ENCODE measurements at regions not wholly inside any gene's neighbourhood (a gene's known extent, or its start where the extent isn't known, plus 50 kb on each side); places are given as distances from the start of the nearest gene placed in this dataset.

GRCh38 chr1:90309806-90310205 lies 314.9 kb downstream of the ZNF326 start:
- H3K4me3 ChIP-seq = no peak overlapping the region
- H3K27ac ChIP-seq = no peak overlapping the region
- no peaks in the 10 kb centered on the region for H3K9me3 ChIP-seq
- H3K27me3 ChIP-seq = no peaks in the 10 kb centered on the region
- ATAC-seq = no peak
- H3K4me1 ChIP-seq = no peaks in the 10 kb centered on the region
- TF ChIP-seq, protein P1, sequence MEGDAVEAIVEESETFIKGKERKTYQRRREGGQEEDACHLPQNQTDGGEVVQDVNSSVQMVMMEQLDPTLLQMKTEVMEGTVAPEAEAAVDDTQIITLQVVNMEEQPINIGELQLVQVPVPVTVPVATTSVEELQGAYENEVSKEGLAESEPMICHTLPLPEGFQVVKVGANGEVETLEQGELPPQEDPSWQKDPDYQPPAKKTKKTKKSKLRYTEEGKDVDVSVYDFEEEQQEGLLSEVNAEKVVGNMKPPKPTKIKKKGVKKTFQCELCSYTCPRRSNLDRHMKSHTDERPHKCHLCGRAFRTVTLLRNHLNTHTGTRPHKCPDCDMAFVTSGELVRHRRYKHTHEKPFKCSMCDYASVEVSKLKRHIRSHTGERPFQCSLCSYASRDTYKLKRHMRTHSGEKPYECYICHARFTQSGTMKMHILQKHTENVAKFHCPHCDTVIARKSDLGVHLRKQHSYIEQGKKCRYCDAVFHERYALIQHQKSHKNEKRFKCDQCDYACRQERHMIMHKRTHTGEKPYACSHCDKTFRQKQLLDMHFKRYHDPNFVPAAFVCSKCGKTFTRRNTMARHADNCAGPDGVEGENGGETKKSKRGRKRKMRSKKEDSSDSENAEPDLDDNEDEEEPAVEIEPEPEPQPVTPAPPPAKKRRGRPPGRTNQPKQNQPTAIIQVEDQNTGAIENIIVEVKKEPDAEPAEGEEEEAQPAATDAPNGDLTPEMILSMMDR (IDR thresholded peaks at IDR 0.05) = no peak
- no peak for DNase-seq
- 74 to 88% methylated on average over 5 of the region's 5 CpGs for WGBS, 2 donors
- H3K36me3 ChIP-seq = no peaks in the 10 kb centered on the region
- no peak for FAIRE-seq
- intact Hi-C loops (cut with DNase I) = no loop called here

DNA sequence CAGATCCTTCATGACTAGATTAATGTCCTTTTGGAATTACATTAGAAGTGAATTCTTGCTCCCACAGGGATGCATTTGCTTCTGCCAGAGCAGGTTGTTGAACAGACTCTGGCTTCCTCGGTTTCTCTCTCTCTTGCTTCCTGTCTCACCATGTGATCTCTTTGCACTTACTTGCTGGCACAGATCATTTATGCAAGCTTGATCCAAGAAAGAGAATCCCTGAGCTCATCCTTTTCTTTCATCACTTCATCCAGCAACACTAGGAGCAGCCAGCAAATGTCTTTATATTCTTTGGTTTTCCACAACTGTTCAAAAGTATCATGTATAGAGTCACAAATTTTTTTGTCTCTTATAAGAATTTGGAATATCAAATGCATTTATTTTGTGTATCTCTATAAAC lies 313.5 kb downstream of the ZNF326 start:
- Histone ChIP-seq H3K27ac (no peak overlapping the region), H3K9me3 (no peaks in the 10 kb centered on the region), H3K4me3 (no peak overlapping the region), H3K27me3 (no peaks in the 10 kb centered on the region), H3K36me3 (no peaks in the 10 kb centered on the region), H3K4me1 (no peaks in the 10 kb centered on the region)
- ATAC-seq (no peak), FAIRE-seq (no peak), DNase-seq (no peak)
- 59 to 74% methylated on average over 1 of the region's 1 CpG for WGBS, 2 donors
- intact Hi-C loops (cut with DNase I) = no loop called here
- TF ChIP-seq, protein P1 (IDR thresholded peaks at IDR 0.05) = no peak

- Histone ChIP-seq H3K4me3 (no peak overlapping the region), H3K9me3 (no peaks in the 10 kb centered on the region), H3K4me1 (no peaks in the 10 kb centered on the region), H3K27ac (no peak overlapping the region), H3K27me3 (no peaks in the 10 kb centered on the region), H3K36me3 (no peaks in the 10 kb centered on the region)
- no peak for DNase-seq
- ATAC-seq = no peak
- intact Hi-C loops (cut with DNase I) = no loop called here
- no peak for FAIRE-seq
- TF ChIP-seq, protein P1 (IDR thresholded peaks at IDR 0.05) = no peak
These were observed 310.7 kb downstream of the ZNF326 start for GRCh38 chr1:90305577-90305976.

DNA sequence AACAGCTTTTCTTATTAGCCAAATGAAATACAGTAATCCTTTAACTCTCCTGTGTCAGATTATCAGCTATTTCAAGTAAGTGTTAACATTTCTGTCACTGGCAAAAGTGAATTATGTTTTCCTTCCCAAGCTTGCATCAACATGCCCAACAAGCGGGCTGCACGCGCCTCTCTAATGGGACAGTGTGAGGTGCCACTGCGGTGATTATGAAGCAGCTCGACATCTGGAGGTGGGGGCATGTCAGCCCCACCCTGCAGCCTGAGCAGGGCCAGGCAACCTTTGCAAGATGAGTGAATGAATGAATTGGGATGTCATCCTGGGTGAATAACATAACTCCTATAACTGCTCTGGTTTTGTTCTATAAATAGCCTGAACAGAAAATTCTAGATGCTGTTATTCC lies 301.4 kb downstream of the ZNF326 start:
- Histone ChIP-seq H3K27ac (no peak overlapping the region), H3K27me3 (no peaks in the 10 kb centered on the region), H3K36me3 (no peaks in the 10 kb centered on the region), H3K4me1 (no peaks in the 10 kb centered on the region), H3K9me3 (no peaks in the 10 kb centered on the region), H3K4me3 (no peak overlapping the region)
- WGBS, 2 donors = 74 to 83% methylated on average over 5 of the region's 5 CpGs
- TF ChIP-seq, protein P1 (IDR thresholded peaks at IDR 0.05) = no peak
- intact Hi-C loops (cut with DNase I) = no loop called here
- FAIRE-seq (no peak), ATAC-seq (no peak), DNase-seq (no peak)

GRCh38 chr1:90295534-90295933 lies 300.6 kb downstream of the ZNF326 start:
- Histone ChIP-seq H3K27ac (no peak overlapping the region), H3K27me3 (no peaks in the 10 kb centered on the region), H3K36me3 (no peaks in the 10 kb centered on the region), H3K9me3 (no peaks in the 10 kb centered on the region), H3K4me3 (no peak overlapping the region), H3K4me1 (no peaks in the 10 kb centered on the region)
- WGBS, 2 donors = 51 to 65% methylated on average over 2 of the region's 2 CpGs
- intact Hi-C loops (cut with DNase I) = no loop called here
- no peak for DNase-seq
- TF ChIP-seq, protein P1 (IDR thresholded peaks at IDR 0.05) = no peak
- no peak for ATAC-seq
- no peak for FAIRE-seq

Measured in pancreas (tissue), 10 donors.